H1 (cell line): ENCODE measurements at regions not wholly inside any gene's neighbourhood (a gene's known extent, or its start where the extent isn't known, plus 50 kb on each side); places are given as distances from the start of the nearest gene placed in this dataset.

Experiments used
- BACH1 ChIP-seq: IDR thresholded peaks from 2 replicates; pipeline ENCODE4 v1.6.1; 2012; ENCODE audit warnings: low read length, improper control_type of control experiment
- BCL11A ChIP-seq, 2 experiments: IDR thresholded peaks; one replicate each; pipeline ENCODE4 v1.6.1; 2011; ENCODE audit warnings: low read depth in 2 of 2, low read length in 2 of 2, mild to moderate bottlenecking in 2 of 2
- CHD7 ChIP-seq: fragments of 300-600 bp; sonication (generic); IDR thresholded peaks from 2 replicates; pipeline ENCODE4 v1.7.1; 2012; ENCODE audit warnings: low read length, moderate library complexity, mild to moderate bottlenecking, inconsistent platforms; ENCODE audit not compliant: insufficient replicate concordance
- GTF2F1 ChIP-seq: IDR thresholded peaks from 2 replicates; pipeline ENCODE4 v1.6.1; 2012; ENCODE audit warnings: low read depth, low read length, improper control_type of control experiment, borderline replicate concordance
- KDM4A ChIP-seq: IDR thresholded peaks from one replicate; pipeline ENCODE4 v1.7.1; 2012; ENCODE audit warnings: low read depth, mild to moderate bottlenecking, moderate library complexity, low read length, inconsistent platforms; ENCODE audit not compliant: severe bottlenecking
- NRF1 ChIP-seq: IDR thresholded peaks from 2 replicates; pipeline ENCODE4 v1.6.1; 2011; ENCODE audit warnings: mild to moderate bottlenecking, low read depth, low read length, improper control_type of control experiment
- POLR2A ChIP-seq, 2 experiments: IDR thresholded peaks; 1 replicate in 1 of 2; 2 replicates in 1 of 2; pipeline ENCODE4 v1.6.1; 2011; ENCODE audit warnings: low read depth in 2 of 2, low read length in 2 of 2, mild to moderate bottlenecking in 2 of 2; ENCODE audit errors: control extremely low read depth in 1 of 2
- TAF7 ChIP-seq: optimal IDR thresholded peaks from 2 replicates; pipeline ENCODE3; 2011; ENCODE audit warnings: low read depth, mild to moderate bottlenecking, inconsistent platforms, low read length, moderate library complexity, borderline replicate concordance

DNA sequence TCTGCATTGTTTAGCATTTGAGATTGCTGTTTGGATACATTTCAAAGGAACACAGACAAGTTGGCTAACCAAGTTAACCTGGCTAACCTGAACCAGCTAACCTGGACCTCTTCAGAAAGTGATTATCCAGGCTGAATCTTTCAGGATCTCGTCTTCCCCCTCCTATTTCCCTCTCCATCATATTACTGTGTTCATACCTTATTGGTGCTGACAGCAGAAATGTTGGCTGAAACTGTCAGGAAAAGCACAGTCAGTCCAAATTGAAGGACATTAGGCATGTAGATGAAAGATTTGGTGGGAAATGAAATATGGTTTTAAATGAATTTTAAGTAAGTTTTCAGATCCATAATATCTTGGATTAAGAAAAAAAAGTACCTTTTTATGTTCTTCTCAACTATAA lies 92.5 kb upstream of the NEUROD1 start (continued):
- no peak for TF ChIP-seq CHD7
- no peak for TF ChIP-seq GTF2F1
- no peak for TF ChIP-seq NRF1
- TF ChIP-seq KDM4A = no peak
- no peak for TF ChIP-seq TAF7
- TF ChIP-seq BCL11A (IDR thresholded peaks at IDR 0.05; ENCODE audit: low read depth in 2 of 2, low read length in 2 of 2) = no peak
- TF ChIP-seq POLR2A (IDR thresholded peaks at IDR 0.05; ENCODE audit: control extremely low read depth in 1 of 2, low read depth in 2 of 2, low read length in 2 of 2) = no peak
- no peak for TF ChIP-seq BACH1
